ENCODE measurements at regions not wholly inside any gene's neighbourhood (a gene's known extent, or its start where the extent isn't known, plus 50 kb on each side); places are given as distances from the start of the nearest gene placed in this dataset.
"Not testable (repeated sequence)": the region's sequence is repeated elsewhere in the genome, so short reads cannot be mapped to it uniquely, and the experiment has no call there.

DNA sequence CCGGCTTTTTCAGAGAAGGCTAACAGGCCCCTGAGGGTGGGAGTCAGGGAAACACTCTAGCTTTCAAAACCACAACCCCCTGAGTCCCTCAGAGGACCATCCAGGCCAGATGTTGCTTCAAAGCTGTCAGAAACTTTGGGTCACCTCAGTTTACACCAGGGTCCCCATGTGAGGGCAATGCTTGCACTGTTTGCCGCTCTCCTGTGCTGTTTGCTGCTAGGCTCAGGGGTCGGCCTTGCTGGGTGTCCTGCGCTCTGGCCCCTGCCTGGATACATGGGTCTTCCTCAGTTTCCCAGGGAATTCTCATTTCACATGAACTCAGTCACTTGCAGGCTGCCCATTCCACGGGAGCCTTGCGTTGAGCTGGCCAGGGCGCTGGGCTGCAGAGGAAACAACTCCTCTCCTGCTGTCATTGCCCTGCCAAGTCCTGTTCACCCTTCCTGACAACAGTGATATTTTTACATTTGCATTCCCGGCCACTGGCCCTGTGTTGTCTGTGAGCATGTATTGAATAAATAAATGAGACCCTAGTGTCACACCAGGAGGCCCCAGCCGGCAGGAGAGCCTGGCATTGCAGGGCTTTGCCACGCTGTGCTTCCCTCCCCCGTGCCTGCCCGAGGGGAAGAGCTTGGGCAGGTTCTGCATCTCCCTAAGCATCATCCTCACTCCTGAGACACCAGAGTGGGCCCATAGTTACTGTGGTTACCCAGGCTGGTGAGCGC, 73.2 kb upstream of the RAB6C start:
- no peak for DNase-seq

DNA sequence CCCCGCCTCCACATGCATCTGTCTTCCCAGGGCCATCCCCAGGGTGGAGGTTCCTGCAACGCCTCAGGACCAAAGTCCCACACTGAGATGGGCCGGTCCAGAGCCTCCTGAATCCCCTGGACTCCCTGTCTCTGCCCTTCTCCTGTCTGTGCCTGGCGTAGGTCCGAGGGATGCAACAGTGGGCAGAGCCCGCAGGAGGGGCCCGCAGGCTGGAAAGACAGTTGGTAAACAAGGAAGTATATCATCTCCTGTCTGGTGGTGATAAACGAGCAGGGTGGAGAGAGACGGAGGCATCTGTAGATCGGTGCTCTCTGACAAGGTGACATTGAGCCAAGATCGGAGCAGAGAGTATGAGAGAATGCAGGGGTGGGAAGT, 72.6 kb upstream of the RAB6C start:
- no peak for DNase-seq

GRCh38 chr2:129907256-129907998, 72.0 kb upstream of the RAB6C start:
- no peak for DNase-seq

DNA sequence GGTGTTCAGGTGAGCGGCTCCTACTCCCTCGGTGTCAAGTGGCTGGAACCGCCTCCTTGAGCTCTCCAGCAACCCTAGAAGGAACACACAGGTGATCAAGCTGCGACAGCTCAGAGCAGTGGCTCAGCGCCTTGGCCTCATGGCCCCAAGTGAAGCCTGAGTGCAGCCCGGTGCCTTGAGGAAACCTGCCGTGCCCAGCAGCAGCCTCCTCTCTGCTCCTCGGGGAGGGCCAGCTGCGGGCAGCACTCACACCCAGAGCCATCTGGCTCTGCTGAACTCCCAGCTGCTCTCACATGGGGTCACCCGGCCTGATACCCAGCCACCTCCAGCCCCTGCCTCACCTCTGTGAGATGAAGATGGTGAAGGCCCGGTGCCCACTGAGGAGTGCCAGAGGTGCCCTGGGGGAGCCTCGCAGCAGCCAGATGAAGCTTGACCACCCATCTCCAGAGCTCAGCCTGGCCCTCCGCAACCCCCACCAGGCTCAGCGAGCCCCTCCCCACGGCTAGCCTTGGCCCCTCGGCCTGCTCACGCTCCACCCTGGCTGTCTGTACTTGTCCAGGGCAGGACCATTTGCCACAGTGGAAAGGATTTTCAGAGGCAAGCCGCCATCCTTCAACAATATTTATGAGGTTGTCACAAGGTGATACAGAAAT, 70.6 kb upstream of the RAB6C start:
- no peak for DNase-seq

DNA sequence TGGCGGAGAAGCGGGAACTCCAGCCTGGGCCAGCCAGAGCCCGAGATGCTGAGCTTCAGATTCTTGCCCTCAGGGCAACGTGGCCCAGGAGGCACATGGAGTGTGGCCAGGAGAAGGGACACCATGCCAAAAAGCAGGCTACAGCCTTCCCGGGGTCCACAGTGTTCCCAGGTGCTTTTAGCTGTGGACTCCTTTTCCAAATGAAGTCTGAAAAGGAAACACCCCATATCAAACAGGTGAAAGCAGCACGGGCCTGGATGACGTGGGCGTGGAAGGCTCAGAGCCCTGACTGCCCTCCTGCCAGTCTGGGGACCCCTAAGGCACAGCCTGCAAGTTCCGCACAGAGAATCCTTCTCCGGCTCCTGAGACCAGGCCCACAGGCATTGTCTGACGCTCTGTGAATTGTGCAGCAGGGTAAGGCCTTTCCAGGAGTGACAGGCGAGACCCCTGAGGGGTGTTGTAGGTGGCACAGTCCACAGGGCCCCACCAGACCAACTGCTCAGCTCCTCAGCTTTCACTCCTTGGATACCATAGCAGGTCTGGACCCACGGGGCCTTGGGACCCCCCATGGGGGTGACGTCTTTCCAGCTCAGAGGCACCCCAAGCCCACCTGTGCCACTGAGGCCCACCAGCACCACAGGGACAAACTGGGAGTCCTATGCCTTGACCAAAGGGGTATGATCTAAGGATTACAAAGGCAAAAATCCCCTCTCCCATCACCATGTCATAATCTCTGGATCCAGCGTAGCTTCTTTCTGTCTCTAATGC, 69.6 kb upstream of the RAB6C start:
- DNase-seq = no peak

- DNase-seq = no peak
Measured at GRCh38 chr2:129910446-129911362, 68.8 kb upstream of the RAB6C start.

DNA sequence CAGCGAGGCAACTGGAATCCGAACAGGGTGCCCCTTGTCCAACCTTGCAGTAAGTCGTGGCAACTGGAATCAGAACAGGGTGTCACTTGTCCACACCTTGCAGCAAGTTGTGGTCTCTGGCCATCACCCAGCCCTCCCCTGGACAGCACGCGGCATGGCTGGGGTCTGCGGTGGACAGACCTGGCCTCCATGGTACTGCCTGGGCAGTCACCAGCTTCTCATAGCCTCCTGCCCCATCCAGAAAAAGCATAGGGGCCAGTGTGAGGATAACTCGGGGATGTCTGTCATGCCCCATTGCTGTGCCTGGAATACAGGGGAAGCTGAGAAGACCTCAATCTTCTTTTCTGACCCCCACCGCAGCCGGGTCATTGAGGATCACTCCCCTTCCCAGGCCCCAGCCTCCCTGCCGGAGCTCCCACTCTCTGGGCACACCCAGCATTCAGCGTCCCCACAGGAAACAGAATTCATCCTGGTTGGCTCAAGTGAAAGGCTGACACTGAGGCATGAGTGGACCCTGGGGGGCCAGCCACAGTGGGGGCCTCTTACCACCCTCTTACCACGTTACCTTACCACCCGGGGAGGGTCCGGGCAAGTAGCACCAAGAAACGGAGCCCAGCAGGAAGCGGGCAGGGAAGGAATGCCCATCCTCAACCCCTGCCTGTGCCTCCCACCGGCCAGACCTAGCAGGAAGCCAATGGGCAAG, 68.0 kb upstream of the RAB6C start:
- no peak for DNase-seq

DNA sequence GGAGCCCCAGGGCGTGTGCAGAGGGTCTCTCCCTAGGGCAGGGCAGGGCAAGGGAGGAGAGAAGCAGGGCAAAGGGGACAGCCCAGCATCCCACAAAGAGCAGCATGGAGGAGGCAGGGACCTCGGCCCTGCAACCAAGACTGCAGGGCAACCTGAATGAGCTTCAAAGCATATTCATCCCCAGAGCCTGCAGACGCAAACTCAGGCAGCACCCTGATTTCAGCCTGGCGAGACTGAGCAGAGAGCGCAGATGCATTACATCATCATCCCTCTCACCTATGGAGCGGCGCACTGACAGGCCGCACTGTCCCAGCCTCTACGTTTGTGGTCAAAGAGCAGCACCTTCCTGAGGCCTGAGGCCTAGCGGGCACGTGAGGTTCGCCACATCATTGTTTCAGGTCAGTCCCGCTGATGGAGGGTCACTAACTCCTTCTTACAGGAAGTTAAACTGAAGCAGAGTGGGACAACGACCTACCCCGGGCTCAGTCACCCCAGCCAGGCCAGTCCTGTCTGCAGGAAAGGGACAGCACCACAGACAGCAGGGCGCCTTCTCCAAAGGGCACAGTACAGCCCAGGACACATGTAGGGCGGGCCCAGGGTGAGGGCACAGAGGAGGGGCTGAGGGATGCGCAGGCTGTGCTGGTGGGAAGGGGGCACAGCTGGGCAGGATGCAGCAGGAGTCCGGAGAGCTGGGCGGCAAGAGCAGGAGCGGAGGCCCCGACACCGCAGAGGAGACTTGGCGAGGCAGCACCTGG, 67.2 kb upstream of the RAB6C start:
- DNase-seq = no peak

GRCh38 chr2:129912871-129913694, 66.4 kb upstream of the RAB6C start:
- no peak for DNase-seq

DNA sequence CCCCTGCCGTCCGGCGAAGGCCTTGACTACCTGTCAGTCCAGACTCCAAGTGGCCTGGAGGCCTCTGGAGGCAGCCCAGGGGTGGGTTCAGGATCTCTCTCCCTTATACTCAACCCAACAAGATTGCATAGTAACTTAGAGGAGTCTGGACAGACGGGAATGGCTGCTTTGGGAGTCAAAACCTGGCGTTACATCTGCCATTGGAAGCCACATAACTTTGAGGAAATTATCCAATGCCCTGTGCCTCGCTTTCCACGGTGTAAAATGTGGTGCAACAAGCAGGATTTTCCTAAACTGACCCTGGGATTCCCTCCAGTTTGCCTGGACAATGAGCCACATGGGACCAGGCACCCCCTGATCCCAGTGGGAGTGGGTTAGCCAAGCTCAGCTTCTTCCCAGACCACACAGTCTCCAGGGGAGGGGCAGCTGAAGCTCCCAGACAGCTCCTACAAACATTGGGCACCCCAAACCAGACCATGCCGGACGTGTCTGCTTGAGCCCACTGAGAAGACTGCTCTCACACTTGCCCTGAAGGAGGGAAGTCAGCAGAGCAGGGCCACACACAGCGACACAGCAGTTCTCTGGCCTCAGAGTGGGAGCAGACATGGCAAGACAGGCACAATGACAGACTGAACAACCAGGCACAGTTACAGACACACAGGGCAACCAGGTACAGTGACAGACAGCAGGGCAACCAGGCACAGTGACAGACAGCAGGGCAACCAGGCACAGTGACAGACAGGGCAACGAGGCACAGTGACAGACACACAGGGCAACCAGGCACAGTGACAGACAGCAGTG, 65.6 kb upstream of the RAB6C start:
- DNase-seq = no peak

- DNase-seq = no peak
Measured at GRCh38 chr2:129914538-129915302, 64.7 kb upstream of the RAB6C start.

DNA sequence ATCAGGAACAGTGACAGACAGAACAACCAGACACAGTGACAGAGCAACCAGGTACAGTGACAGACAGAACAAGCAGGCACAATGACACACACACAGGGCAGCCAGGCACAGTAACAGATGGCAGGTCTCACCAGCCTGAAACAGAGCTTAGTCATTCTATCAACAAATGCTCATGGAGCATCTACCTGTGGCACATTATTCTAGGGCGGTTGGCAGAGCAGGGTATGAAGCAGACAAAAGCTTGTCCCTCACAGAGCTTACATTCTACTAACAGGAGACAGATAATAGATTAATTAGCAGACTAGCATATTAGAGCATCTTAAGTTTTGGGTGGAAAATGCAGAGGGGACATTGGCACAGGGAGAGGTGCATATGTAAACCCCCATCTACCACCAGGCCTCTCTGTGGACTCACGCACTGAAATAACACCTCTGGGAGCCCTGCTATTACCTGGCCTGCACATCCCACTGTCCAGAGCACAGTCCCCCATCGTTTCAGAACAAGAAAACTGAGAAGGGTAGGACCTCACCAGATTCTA, 64.1 kb upstream of the RAB6C start:
- DNase-seq = no peak

DNA sequence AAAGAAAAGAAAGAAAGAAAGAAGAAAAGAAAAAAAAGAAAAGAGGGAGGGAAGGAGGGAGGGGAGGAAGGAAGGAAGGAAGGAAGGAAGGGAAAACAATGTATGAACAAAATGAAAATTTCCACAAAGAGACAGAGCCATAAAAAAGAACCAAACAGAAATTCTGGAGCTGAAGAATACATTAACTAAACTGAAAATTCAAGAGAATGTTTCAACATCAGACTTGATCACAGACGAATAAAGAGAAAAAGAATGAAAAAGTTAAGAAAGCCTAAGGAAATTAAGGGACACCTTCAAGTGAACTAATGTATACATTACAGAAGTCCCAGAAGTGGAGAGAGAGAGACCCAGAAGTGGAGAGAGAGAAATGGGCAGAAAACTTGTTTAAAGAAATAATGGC, 60.9 kb upstream of the RAB6C start:
- no peak for DNase-seq

GRCh38 chr2:129922571-129923264, 56.7 kb upstream of the RAB6C start:
- DNase-seq = no peak

GRCh38 chr2:129923265-129924091, 56.0 kb upstream of the RAB6C start:
- no peak for DNase-seq

GRCh38 chr2:129924115-129924514, 55.4 kb upstream of the RAB6C start:
- DNase-seq = not testable (repeated sequence)
